ENCODE measurements at regions not wholly inside any gene's neighbourhood (a gene's known extent, or its start where the extent isn't known, plus 50 kb on each side); places are given as distances from the start of the nearest gene placed in this dataset.

DNA sequence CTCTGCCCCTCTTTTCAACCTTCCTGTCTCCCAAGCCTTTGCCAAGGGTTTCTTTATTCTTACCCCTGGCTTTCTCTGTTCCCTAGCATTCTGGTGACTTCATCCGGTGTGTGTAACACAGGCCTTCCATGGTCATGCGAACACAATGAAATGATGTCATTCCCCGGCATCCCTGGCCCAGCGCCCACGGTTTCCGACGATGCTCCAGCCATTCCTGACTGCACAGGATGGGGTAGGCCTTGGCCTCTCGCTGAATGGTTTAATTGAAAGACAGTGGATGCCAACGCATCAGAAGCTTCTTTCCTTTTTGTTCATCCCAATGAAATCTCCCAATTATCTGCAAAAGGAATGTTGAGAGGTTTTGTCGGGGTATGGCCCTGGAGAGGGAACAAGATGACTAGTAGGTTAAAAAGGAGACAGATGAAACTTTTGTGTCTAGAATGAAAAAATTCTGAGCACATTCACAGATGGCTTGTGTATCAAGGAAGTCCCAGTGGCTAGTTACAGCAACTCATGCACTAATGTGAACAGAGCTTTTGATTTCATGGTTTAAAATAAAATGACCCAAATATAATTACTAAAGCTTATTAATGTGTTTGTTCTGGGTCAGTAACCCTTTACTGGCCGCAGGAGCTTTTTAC is 655.0 kb downstream of the QKI start:
- ATAC-seq (peak; percentile 54 to 71), DNase-seq (peak in 1 of 2 donors; percentile 40)
- intact Hi-C loops (cut with DNase I; ENCODE audit: low total_unique reads) (no loop called here), in situ Hi-C loops (cut with MboI; ENCODE audit: low sequenced_read_pairs in 4 of 4) (no loop called here)
- H3K4me1 ChIP-seq = peaks cover 0 to 12% of the 10 kb centered on the region in 2 donors
- no peak overlapping the region for H3K4me3 ChIP-seq
- TF ChIP-seq, protein P1, sequence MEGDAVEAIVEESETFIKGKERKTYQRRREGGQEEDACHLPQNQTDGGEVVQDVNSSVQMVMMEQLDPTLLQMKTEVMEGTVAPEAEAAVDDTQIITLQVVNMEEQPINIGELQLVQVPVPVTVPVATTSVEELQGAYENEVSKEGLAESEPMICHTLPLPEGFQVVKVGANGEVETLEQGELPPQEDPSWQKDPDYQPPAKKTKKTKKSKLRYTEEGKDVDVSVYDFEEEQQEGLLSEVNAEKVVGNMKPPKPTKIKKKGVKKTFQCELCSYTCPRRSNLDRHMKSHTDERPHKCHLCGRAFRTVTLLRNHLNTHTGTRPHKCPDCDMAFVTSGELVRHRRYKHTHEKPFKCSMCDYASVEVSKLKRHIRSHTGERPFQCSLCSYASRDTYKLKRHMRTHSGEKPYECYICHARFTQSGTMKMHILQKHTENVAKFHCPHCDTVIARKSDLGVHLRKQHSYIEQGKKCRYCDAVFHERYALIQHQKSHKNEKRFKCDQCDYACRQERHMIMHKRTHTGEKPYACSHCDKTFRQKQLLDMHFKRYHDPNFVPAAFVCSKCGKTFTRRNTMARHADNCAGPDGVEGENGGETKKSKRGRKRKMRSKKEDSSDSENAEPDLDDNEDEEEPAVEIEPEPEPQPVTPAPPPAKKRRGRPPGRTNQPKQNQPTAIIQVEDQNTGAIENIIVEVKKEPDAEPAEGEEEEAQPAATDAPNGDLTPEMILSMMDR (IDR thresholded peaks at IDR 0.05 in 4 of 5, conservative IDR thresholded peaks at IDR 0.05 in 1 of 5) = no peak
- TF ChIP-seq POLR2A (IDR thresholded peaks at IDR 0.05) = no peak
- no peaks in the 10 kb centered on the region for H3K9me3 ChIP-seq
- no peaks in the 10 kb centered on the region for H3K36me3 ChIP-seq
- H3K27me3 ChIP-seq = no peaks in the 10 kb centered on the region
- H3K27ac ChIP-seq = peak overlapping the region; percentile 50 to 67 (median 60)

DNA sequence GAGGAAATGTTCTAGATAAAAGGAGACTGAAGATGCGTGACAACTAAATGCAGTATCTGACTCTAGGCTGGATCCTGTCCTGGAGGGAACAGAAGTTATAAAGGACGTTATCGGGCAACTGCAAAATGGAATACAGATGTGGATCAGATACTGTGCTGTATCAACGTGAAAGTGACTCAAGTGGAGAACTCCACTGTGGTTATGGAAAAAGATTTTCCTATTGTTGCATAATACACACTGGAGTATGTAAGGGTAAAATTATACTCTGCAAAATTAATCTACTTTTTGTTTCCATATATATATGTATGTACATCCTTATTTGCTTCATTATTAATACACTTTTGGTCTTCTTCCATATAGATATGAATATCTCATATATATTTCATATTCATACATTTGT is 654.0 kb downstream of the QKI start:
- intact Hi-C loops (cut with DNase I; ENCODE audit: low total_unique reads) (no loop called here), in situ Hi-C loops (cut with MboI; ENCODE audit: low sequenced_read_pairs in 4 of 4) (no loop called here)
- H3K27me3 ChIP-seq = no peaks in the 10 kb centered on the region
- DNase-seq = no peak
- H3K4me3 ChIP-seq = no peak overlapping the region
- no peaks in the 10 kb centered on the region for H3K36me3 ChIP-seq
- H3K4me1 ChIP-seq = peaks cover under 1 to 13% of the 10 kb centered on the region in 2 donors
- TF ChIP-seq, protein P1 (IDR thresholded peaks at IDR 0.05 in 4 of 5, conservative IDR thresholded peaks at IDR 0.05 in 1 of 5) = no peak
- no peak for TF ChIP-seq POLR2A (IDR thresholded peaks at IDR 0.05)
- H3K9me3 ChIP-seq = no peaks in the 10 kb centered on the region
- peak overlapping the region; percentile 50 to 67 (median 60) for H3K27ac ChIP-seq
- no peak for ATAC-seq

DNA sequence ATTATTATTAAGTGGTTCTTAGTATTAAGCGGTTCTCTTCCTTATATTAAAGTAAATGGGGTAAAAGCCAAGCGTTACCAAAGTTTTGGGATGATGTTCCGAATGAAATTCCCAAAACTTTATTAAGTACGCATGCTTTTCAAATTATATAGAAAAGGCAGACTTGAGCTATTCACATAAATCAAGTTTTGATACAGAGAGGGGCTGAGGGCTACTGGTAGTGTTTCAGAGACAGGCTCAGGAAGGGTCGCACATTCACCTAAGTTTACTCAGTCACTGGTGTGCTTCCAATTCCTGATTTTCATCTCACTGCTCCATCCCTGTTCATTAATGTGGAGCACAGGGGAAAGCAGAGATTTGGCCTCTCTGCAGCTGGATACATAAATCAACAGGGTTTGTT is 652.2 kb downstream of the QKI start:
- no peaks in the 10 kb centered on the region for H3K36me3 ChIP-seq
- H3K4me3 ChIP-seq = no peak overlapping the region
- H3K27ac ChIP-seq = no peak overlapping the region
- intact Hi-C loops (cut with DNase I; ENCODE audit: low total_unique reads) = no loop called here
- TF ChIP-seq, protein P1 (IDR thresholded peaks at IDR 0.05 in 4 of 5, conservative IDR thresholded peaks at IDR 0.05 in 1 of 5) = no peak
- no peak for TF ChIP-seq POLR2A (IDR thresholded peaks at IDR 0.05)
- in situ Hi-C loops (cut with MboI; ENCODE audit: low sequenced_read_pairs in 4 of 4) = no loop called here
- no peaks in the 10 kb centered on the region for H3K27me3 ChIP-seq
- H3K4me1 ChIP-seq = peaks cover 9 to 18% of the 10 kb centered on the region in 2 donors
- no peaks in the 10 kb centered on the region for H3K9me3 ChIP-seq
- no peak for ATAC-seq
- no peak for DNase-seq

DNA sequence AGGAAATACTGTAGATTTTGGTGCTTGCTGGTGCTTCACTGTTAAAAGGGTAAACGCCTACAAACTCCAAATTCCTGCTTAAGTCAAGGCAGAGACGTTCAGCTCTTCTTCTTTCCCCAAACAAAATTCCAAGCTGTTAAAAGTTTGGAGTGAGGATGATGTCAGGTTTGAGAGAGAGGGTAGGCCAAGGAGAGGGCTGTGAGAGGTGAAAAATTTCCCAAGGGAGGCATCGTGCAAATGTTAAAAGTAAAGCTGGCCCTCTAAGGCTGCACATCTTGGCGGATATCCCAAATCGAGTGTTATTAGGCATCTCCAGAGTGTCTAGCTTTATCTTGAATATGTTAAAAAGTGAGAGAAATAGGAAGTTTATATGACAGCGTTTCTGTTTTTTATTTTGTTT is 651.8 kb downstream of the QKI start:
- H3K27ac ChIP-seq = no peak overlapping the region
- no peak overlapping the region for H3K4me3 ChIP-seq
- ATAC-seq = no peak
- no peaks in the 10 kb centered on the region for H3K36me3 ChIP-seq
- no peaks in the 10 kb centered on the region for H3K9me3 ChIP-seq
- no peak for TF ChIP-seq POLR2A (IDR thresholded peaks at IDR 0.05)
- TF ChIP-seq, protein P1 (IDR thresholded peaks at IDR 0.05 in 4 of 5, conservative IDR thresholded peaks at IDR 0.05 in 1 of 5) = no peak
- no peak for DNase-seq
- H3K27me3 ChIP-seq = no peaks in the 10 kb centered on the region
- H3K4me1 ChIP-seq = peaks cover 9 to 18% of the 10 kb centered on the region in 2 donors
- intact Hi-C loops (cut with DNase I; ENCODE audit: low total_unique reads) = no loop called here
- in situ Hi-C loops (cut with MboI; ENCODE audit: low sequenced_read_pairs in 4 of 4) = no loop called here

DNA sequence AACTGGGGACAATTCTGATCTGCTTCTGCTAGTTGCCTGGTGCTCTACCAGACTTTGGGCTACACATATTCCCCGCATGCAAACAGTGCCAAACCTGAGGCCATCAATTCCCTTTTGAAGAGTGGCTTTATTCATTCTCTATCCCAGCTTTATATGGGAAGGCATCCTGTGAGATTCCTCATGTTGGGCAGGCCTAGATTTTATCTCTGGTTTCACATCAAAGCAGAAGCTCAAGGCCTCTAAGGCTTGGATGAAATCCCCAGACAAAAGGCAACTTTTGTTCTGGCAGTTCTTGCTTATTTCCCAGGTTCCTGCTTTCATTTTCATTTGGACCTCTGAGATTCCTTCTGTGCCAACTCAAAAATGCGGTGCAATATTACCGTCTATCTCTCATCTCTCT is 648.8 kb downstream of the QKI start:
- Histone ChIP-seq H3K27me3 (no peaks in the 10 kb centered on the region), H3K4me1 (peaks cover 6 to 9% of the 10 kb centered on the region in 2 donors), H3K27ac (no peak overlapping the region), H3K9me3 (no peaks in the 10 kb centered on the region), H3K36me3 (no peaks in the 10 kb centered on the region), H3K4me3 (no peak overlapping the region)
- TF ChIP-seq POLR2A (IDR thresholded peaks at IDR 0.05) = no peak
- TF ChIP-seq, protein P1 (IDR thresholded peaks at IDR 0.05 in 4 of 5, conservative IDR thresholded peaks at IDR 0.05 in 1 of 5) = no peak
- intact Hi-C loops (cut with DNase I; ENCODE audit: low total_unique reads) (no loop called here), in situ Hi-C loops (cut with MboI; ENCODE audit: low sequenced_read_pairs in 4 of 4) (no loop called here)
- no peak for ATAC-seq
- no peak for DNase-seq

Data from gastrocnemius medialis (tissue), 4 donors.